NCI-H1105 (cell line): ENCODE measurements at regions not wholly inside any gene's neighbourhood (a gene's known extent, or its start where the extent isn't known, plus 50 kb on each side); places are given as distances from the start of the nearest gene placed in this dataset.

Source experiments
- DNase-seq: peaks from one replicate; lab custom pipeline; 2025; lab: John Stamatoyannopoulos, UW

GRCh38 chr3:55343486-55344357 is 143.4 kb downstream of the WNT5A start:
- DNase-seq: no peak

- no peak for DNase-seq
Measured at GRCh38 chr3:55341502-55342031, 145.5 kb downstream of the WNT5A start.

GRCh38 chr3:55339819-55340218 is 147.3 kb downstream of the WNT5A start:
- DNase-seq: no peak

GRCh38 chr3:55339390-55339789 is 147.7 kb downstream of the WNT5A start:
- DNase-seq: no peak

- no peak for DNase-seq
Measured at GRCh38 chr3:55337641-55338180, 149.4 kb downstream of the WNT5A start.

- DNase-seq: no peak
Measured at GRCh38 chr3:55333923-55334322, 153.2 kb downstream of the WNT5A start.

GRCh38 chr3:55333046-55333445 is 154.1 kb downstream of the WNT5A start:
- DNase-seq: no peak

GRCh38 chr3:55332176-55332575 is 154.9 kb downstream of the WNT5A start:
- no peak for DNase-seq

GRCh38 chr3:55331524-55331923 is 155.6 kb downstream of the WNT5A start:
- DNase-seq: no peak

- no peak for DNase-seq
Measured at GRCh38 chr3:55330756-55331155, 156.3 kb downstream of the WNT5A start.

- no peak for DNase-seq
Measured at GRCh38 chr3:55330355-55330754, 156.8 kb downstream of the WNT5A start.

GRCh38 chr3:55329849-55330248 is 157.3 kb downstream of the WNT5A start:
- no peak for DNase-seq

- DNase-seq: no peak
Measured at GRCh38 chr3:55327131-55327920, 159.8 kb downstream of the WNT5A start.

- DNase-seq: no peak
Measured at GRCh38 chr3:55322638-55323037, 164.5 kb downstream of the WNT5A start.

GRCh38 chr3:55320928-55321327 is 166.2 kb downstream of the WNT5A start:
- DNase-seq: no peak

- DNase-seq: no peak
Measured at GRCh38 chr3:55315396-55315795, 171.7 kb downstream of the WNT5A start.

- no peak for DNase-seq
Measured at GRCh38 chr3:55313666-55314065, 173.4 kb downstream of the WNT5A start.

GRCh38 chr3:55309336-55309735 is 177.8 kb downstream of the WNT5A start:
- no peak for DNase-seq

- DNase-seq: no peak
Measured at GRCh38 chr3:55307622-55308021, 179.5 kb downstream of the WNT5A start.

GRCh38 chr3:55305696-55306485 is 181.2 kb downstream of the WNT5A start:
- DNase-seq: no peak

- DNase-seq: no peak
Measured at GRCh38 chr3:55300701-55301100, 186.4 kb downstream of the WNT5A start.

- no peak for DNase-seq
Measured at GRCh38 chr3:55297706-55298105, 189.4 kb downstream of the WNT5A start.
